Activated T-cell treated with anti-CD3 and anti-CD28 coated beads, Interleukin-2, amount 50 U/mL, for 24 hours (primary cell): ENCODE measurements at regions not wholly inside any gene's neighbourhood (a gene's known extent, or its start where the extent isn't known, plus 50 kb on each side); places are given as distances from the start of the nearest gene placed in this dataset.
"Not testable (repeated sequence)": the region's sequence is repeated elsewhere in the genome, so short reads cannot be mapped to it uniquely, and the experiment has no call there.

Experiments
- DNase-seq: peaks from one replicate; pipeline ENCODE4 v3.0.0-alpha.2; 2020
- H3K27ac Mint-ChIP-seq: 2 replicates; pipeline ENCODE4 v1.8.0; 2020; ENCODE audit warnings: mild to moderate bottlenecking, mixed read lengths
- H3K27me3 Mint-ChIP-seq: 2 replicates; pipeline ENCODE4 v1.8.0; 2020; ENCODE audit warnings: mixed read lengths
- H3K36me3 Mint-ChIP-seq: 2 replicates; pipeline ENCODE4 v1.8.0; 2020; ENCODE audit warnings: low read depth, mixed read lengths
- H3K4me1 Mint-ChIP-seq: 2 replicates; pipeline ENCODE4 v1.8.0; 2020; ENCODE audit warnings: low read depth, mixed read lengths
- H3K4me3 Mint-ChIP-seq: 2 replicates; pipeline ENCODE4 v1.8.0; 2020; ENCODE audit warnings: mild to moderate bottlenecking, moderate library complexity, mixed read lengths
- H3K9me3 Mint-ChIP-seq: 2 replicates; pipeline ENCODE4 v1.8.0; 2020; ENCODE audit warnings: mixed read lengths

GRCh38 chr5:118531276-118531675, 457.1 kb downstream of the DTWD2 start:
- Mint-ChIP-seq H3K4me3 (no peak overlapping the region), H3K4me1 (no peaks in the 10 kb centered on the region), H3K27ac (no peak overlapping the region), H3K36me3 (no peaks in the 10 kb centered on the region), H3K27me3 (no peaks in the 10 kb centered on the region), H3K9me3 (no peaks in the 10 kb centered on the region)
- no peak for DNase-seq

GRCh38 chr5:118529361-118530144, 458.8 kb downstream of the DTWD2 start:
- no peak for DNase-seq
- no peaks in the 10 kb centered on the region for H3K27me3 Mint-ChIP-seq
- no peaks in the 10 kb centered on the region for H3K4me1 Mint-ChIP-seq
- no peaks in the 10 kb centered on the region for H3K9me3 Mint-ChIP-seq
- no peak overlapping the region for H3K27ac Mint-ChIP-seq
- no peak overlapping the region for H3K4me3 Mint-ChIP-seq
- H3K36me3 Mint-ChIP-seq, result no peaks in the 10 kb centered on the region

- H3K36me3 Mint-ChIP-seq, result no peaks in the 10 kb centered on the region
- DNase-seq, result no peak
- no peaks in the 10 kb centered on the region for H3K9me3 Mint-ChIP-seq
- H3K27me3 Mint-ChIP-seq, result no peaks in the 10 kb centered on the region
- H3K4me1 Mint-ChIP-seq, result no peaks in the 10 kb centered on the region
- no peak overlapping the region for H3K27ac Mint-ChIP-seq
- no peak overlapping the region for H3K4me3 Mint-ChIP-seq
Measured at GRCh38 chr5:118522626-118523025, 465.7 kb downstream of the DTWD2 start.

GRCh38 chr5:118520771-118521415, 467.5 kb downstream of the DTWD2 start:
- H3K27ac Mint-ChIP-seq, result no peak overlapping the region
- H3K4me1 Mint-ChIP-seq, result no peaks in the 10 kb centered on the region
- no peaks in the 10 kb centered on the region for H3K27me3 Mint-ChIP-seq
- no peaks in the 10 kb centered on the region for H3K36me3 Mint-ChIP-seq
- H3K4me3 Mint-ChIP-seq, result no peak overlapping the region
- no peaks in the 10 kb centered on the region for H3K9me3 Mint-ChIP-seq
- DNase-seq, result no peak

- no peak for DNase-seq
- no peaks in the 10 kb centered on the region for H3K4me1 Mint-ChIP-seq
- no peak overlapping the region for H3K27ac Mint-ChIP-seq
Measured at GRCh38 chr5:118519466-118519865, 468.9 kb downstream of the DTWD2 start.

GRCh38 chr5:118518720-118519119, 469.6 kb downstream of the DTWD2 start:
- H3K36me3 Mint-ChIP-seq, result no peaks in the 10 kb centered on the region
- H3K27me3 Mint-ChIP-seq, result no peaks in the 10 kb centered on the region
- no peak overlapping the region for H3K27ac Mint-ChIP-seq
- no peak overlapping the region for H3K4me3 Mint-ChIP-seq
- H3K4me1 Mint-ChIP-seq, result no peaks in the 10 kb centered on the region
- DNase-seq, result no peak
- H3K9me3 Mint-ChIP-seq, result peaks cover 2% of the 10 kb centered on the region

More at GRCh38 chr5:118519466-118519865, 468.9 kb downstream of the DTWD2 start:
- Mint-ChIP-seq H3K27me3 (no peaks in the 10 kb centered on the region), H3K9me3 (peaks cover 2% of the 10 kb centered on the region), H3K4me3 (no peak overlapping the region), H3K36me3 (no peaks in the 10 kb centered on the region)

- Mint-ChIP-seq H3K9me3 (peaks cover 2% of the 10 kb centered on the region), H3K4me3 (no peak overlapping the region), H3K36me3 (no peaks in the 10 kb centered on the region), H3K27me3 (no peaks in the 10 kb centered on the region), H3K27ac (no peak overlapping the region), H3K4me1 (no peaks in the 10 kb centered on the region)
- no peak for DNase-seq
Measured at GRCh38 chr5:118511846-118512245, 476.5 kb downstream of the DTWD2 start.

- H3K36me3 Mint-ChIP-seq, result no peaks in the 10 kb centered on the region
- DNase-seq, result no peak
- no peak overlapping the region for H3K27ac Mint-ChIP-seq
- H3K4me3 Mint-ChIP-seq, result no peak overlapping the region
- no peaks in the 10 kb centered on the region for H3K4me1 Mint-ChIP-seq
- no peaks in the 10 kb centered on the region for H3K27me3 Mint-ChIP-seq
- peaks cover 10% of the 10 kb centered on the region for H3K9me3 Mint-ChIP-seq
Measured at GRCh38 chr5:118506217-118506852, 482.0 kb downstream of the DTWD2 start.

- not testable (repeated sequence) for DNase-seq, H3K36me3 Mint-ChIP-seq, H3K27me3 Mint-ChIP-seq, H3K4me1 Mint-ChIP-seq, H3K4me3 Mint-ChIP-seq, H3K27ac Mint-ChIP-seq
- H3K9me3 Mint-ChIP-seq, result peaks cover 10% of the 10 kb centered on the region
Measured at GRCh38 chr5:118502232-118502631, 486.1 kb downstream of the DTWD2 start.

- no peak for DNase-seq
- no peak overlapping the region for H3K27ac Mint-ChIP-seq
- no peak overlapping the region for H3K4me3 Mint-ChIP-seq
- no peaks in the 10 kb centered on the region for H3K4me1 Mint-ChIP-seq
- peaks cover 4% of the 10 kb centered on the region for H3K9me3 Mint-ChIP-seq
- H3K36me3 Mint-ChIP-seq, result no peaks in the 10 kb centered on the region
- H3K27me3 Mint-ChIP-seq, result no peaks in the 10 kb centered on the region
Measured at GRCh38 chr5:118491351-118491750, 497.0 kb downstream of the DTWD2 start.

GRCh38 chr5:118486647-118487225, 501.6 kb downstream of the DTWD2 start:
- Mint-ChIP-seq H3K36me3 (no peaks in the 10 kb centered on the region), H3K27ac (no peak overlapping the region)

GRCh38 chr5:118479285-118479684, 509.1 kb downstream of the DTWD2 start:
- Mint-ChIP-seq H3K9me3 (peaks cover 7% of the 10 kb centered on the region), H3K4me3 (no peak overlapping the region), H3K27me3 (no peaks in the 10 kb centered on the region), H3K27ac (no peak overlapping the region), H3K4me1 (no peaks in the 10 kb centered on the region), H3K36me3 (no peaks in the 10 kb centered on the region)
- no peak for DNase-seq

More at GRCh38 chr5:118486647-118487225, 501.6 kb downstream of the DTWD2 start:
- Mint-ChIP-seq H3K4me1 (no peaks in the 10 kb centered on the region), H3K4me3 (no peak overlapping the region), H3K9me3 (peaks cover 2% of the 10 kb centered on the region), H3K27me3 (no peaks in the 10 kb centered on the region)
- DNase-seq, result no peak

GRCh38 chr5:118478852-118479251, 509.5 kb downstream of the DTWD2 start:
- no peaks in the 10 kb centered on the region for H3K27me3 Mint-ChIP-seq
- peaks cover 7% of the 10 kb centered on the region for H3K9me3 Mint-ChIP-seq
- H3K36me3 Mint-ChIP-seq, result no peaks in the 10 kb centered on the region
- H3K4me1 Mint-ChIP-seq, result no peaks in the 10 kb centered on the region
- no peak overlapping the region for H3K27ac Mint-ChIP-seq
- no peak for DNase-seq
- H3K4me3 Mint-ChIP-seq, result no peak overlapping the region

GRCh38 chr5:118468085-118468484, 520.3 kb downstream of the DTWD2 start:
- no peak for DNase-seq
- H3K27me3 Mint-ChIP-seq, result no peaks in the 10 kb centered on the region
- H3K9me3 Mint-ChIP-seq, result no peaks in the 10 kb centered on the region
- H3K27ac Mint-ChIP-seq, result no peak overlapping the region
- no peaks in the 10 kb centered on the region for H3K4me1 Mint-ChIP-seq
- H3K36me3 Mint-ChIP-seq, result no peaks in the 10 kb centered on the region
- H3K4me3 Mint-ChIP-seq, result no peak overlapping the region

GRCh38 chr5:118467103-118467502, 521.2 kb downstream of the DTWD2 start:
- no peaks in the 10 kb centered on the region for H3K36me3 Mint-ChIP-seq
- H3K27ac Mint-ChIP-seq, result no peak overlapping the region
- H3K4me1 Mint-ChIP-seq, result no peaks in the 10 kb centered on the region
- DNase-seq, result no peak
- no peaks in the 10 kb centered on the region for H3K27me3 Mint-ChIP-seq
- H3K9me3 Mint-ChIP-seq, result no peaks in the 10 kb centered on the region
- H3K4me3 Mint-ChIP-seq, result no peak overlapping the region
